HG03025 (cell line): ENCODE measurements at regions not wholly inside any gene's neighbourhood (a gene's known extent, or its start where the extent isn't known, plus 50 kb on each side); places are given as distances from the start of the nearest gene placed in this dataset.

Experiments
- ATAC-seq: cut with Tn5 transposase; IDR thresholded peaks from one replicate; pipeline ENCODE4 v1.9.1; 2021; ENCODE audit warnings: mild to moderate bottlenecking, moderate library complexity; ENCODE audit not compliant: unreplicated experiment, low FRiP score

- ATAC-seq = no peak
Measured at GRCh38 chr2:226446406-226447001, 353.1 kb downstream of the IRS1 start.

GRCh38 chr2:226445216-226445861 lies 354.3 kb downstream of the IRS1 start:
- ATAC-seq = no peak

- no peak for ATAC-seq
Measured at GRCh38 chr2:226443112-226443511, 356.5 kb downstream of the IRS1 start.

- ATAC-seq = no peak
Measured at GRCh38 chr2:226440127-226440918, 359.3 kb downstream of the IRS1 start.

DNA sequence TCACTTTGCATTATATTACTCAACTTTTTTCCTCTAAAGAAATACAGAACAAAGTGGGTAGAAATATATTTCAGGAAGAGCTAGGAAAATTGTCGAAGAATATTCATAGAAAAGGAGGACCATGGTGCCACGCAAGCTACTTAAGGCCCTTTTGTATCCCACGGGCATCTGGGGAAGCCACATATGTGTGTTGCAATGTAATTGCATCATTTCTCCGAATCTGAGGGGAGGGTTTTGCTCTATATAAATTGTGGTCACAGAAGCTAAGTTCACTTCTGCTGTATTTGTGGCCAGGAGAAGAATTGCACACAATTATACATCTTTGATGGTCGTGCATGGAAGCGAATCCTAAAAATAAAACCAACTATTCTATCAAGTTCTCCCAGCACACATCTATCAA lies 360.3 kb downstream of the IRS1 start:
- no peak for ATAC-seq

- no peak for ATAC-seq
Measured at GRCh38 chr2:226435146-226435545, 364.5 kb downstream of the IRS1 start.

- no peak for ATAC-seq
Measured at GRCh38 chr2:226434702-226435101, 364.9 kb downstream of the IRS1 start.

DNA sequence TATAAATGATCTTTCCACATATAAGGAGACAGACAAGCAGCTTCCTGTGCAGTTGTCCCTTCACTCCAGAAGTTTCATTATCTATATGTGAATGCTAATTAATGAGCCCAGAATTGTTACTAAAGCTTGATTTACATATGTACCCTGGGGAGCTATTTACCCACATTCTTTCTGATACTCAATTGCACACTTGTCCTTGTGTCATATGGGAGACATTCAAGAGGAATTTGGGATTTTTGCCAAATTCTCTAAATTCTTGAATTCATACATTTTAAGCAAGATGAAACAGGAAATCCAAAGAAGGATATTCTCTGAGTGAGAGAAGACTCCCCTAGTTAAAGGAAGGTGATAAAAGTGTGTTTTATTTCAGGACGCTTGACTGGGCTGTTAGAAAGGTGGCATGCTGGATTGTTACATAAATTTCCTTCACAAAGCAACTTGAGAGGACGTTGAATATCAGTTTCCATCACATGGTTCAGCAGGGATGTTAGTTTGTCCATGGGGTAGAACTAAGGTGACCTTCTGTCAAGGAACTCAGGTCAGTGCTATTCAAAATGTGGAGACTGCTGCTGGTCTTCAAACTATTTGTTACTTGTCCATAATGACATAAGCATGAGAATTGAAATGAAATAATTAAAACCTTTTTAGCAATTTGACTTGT lies 368.2 kb downstream of the IRS1 start:
- no peak for ATAC-seq

DNA sequence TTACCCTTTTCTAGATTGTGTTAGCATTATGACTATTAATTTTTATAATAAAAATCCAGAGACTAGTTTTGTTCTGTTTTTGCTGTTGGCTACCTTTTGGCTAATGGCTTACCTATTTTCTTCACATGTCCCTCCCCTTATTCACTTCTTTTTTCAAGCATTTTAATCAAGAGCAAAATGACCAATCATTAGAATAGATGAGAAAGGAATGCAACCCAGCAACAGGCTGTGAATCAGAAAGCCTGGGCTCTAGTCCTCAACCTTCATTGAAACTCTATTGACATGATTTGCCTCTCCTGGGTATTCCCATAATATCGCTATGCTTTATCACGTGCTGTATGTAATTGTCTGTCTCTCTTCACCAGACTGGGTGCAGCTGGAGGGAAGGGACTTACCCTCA lies 370.1 kb downstream of the IRS1 start:
- no peak for ATAC-seq

DNA sequence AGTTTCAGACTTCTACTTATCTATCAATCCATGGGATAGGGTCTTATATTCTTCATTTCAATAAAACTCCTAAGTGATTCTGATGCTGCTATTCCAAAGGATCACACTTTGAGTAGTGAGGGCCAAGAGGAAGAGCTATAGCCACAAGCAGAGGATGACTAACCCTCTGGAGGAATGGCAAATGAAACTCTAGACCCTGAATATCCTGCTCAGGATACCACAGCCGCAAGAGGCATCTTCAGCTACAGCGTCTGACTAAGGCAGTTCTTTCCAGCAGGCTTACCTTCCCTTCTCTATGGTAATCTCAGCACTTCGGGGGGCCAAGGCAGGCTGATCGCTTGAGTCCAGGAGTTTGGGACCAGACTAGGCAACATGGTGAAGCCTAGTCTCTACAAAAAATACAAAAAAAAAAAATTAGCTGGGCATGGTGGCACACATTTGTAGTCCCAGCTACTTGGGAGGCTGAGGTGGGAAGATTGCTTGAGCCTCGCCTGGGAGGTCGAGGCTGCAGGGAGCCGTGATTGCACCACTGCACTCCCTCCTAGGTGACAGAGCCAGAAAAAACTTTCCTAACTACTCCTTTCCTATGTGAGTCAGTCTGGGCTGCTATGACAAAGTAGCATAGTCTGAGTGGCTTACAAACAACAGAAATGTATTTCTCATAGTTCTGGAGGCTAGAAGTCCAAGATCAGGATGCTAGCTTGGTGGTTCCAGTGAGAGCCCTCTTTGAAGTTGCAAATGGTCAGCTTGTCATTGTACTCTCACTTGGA lies 371.9 kb downstream of the IRS1 start:
- no peak for ATAC-seq

- no peak for ATAC-seq
Measured at GRCh38 chr2:226426292-226426736, 373.3 kb downstream of the IRS1 start.

DNA sequence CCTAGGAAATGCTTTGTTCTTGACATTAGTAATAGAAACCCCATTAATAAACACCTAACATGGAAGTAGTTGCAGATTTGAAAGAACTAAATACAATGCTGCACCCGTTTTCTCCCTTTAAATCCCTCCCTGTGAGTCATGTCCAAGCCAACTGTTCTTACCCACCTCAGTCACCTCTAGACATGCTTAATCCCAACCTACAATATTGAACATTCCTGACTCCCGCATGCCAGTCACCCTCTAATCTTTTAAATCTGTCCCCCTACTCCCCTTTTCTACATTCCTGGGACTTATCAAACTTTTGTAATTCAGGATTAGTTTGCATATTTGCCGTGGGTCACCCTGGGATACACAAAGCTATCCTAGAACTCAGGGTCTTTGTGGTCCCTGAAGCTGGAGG lies 374.6 kb downstream of the IRS1 start:
- no peak for ATAC-seq

- ATAC-seq = peak; percentile 85
Measured at GRCh38 chr2:226423498-226423960, 376.1 kb downstream of the IRS1 start.

DNA sequence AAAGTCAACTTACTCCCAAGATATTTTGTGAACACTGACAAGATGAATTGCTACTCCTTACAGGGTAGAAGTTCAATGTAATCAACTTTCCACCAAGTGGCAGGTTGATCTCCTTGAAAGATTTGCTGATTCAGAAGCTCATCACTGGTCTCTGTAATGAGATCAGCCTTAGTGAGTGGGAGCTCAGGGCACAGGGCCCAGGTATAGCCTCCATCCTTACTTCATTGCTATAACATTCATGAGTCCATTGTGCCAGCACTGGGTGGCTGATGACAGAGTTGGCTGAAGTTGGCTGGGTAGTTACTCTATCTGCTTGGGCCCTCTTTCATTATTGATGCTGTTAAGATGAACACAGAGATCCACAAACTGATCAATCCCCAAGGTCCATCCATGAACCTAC lies 379.0 kb downstream of the IRS1 start:
- no peak for ATAC-seq

DNA sequence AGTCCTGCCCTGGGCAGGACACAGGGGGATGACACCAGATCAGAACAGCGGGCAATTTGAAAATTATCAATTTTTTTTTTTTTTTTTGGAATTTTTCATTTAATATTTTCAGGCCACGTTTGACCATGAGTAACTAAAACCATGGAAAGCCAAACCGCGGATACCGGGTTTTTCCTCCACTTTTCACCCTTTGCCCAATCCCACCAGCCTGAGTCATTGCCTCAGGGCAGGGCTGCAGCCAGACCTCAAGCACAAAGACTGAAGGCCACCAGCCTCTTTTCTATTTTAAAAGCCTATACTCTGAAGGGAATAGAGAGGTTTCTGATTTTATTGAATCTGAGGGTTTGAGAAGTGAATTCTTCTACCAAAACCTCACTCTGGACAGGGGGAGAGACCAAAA lies 381.1 kb downstream of the IRS1 start:
- ATAC-seq = no peak

DNA sequence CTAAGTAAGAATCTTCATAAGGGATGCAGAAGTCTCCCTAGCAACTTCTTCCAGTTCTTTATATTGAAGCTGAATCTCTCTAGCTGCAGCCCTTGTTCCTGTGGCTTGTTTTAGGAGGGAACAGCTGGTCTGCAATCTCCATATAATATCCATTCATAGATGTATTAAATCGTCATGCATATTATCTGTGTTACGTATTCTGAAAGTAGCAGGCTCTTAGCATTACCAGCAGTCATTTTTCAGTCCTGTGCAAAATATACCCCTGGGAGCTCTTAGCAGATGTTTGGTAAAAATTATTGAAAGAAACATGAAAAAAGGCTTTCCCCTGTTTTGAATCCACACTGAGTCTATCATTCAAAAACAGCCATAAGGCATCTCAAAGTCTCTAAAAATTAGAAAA lies 385.3 kb downstream of the IRS1 start:
- ATAC-seq = no peak

GRCh38 chr2:226413498-226414130 lies 386.0 kb downstream of the IRS1 start:
- no peak for ATAC-seq

DNA sequence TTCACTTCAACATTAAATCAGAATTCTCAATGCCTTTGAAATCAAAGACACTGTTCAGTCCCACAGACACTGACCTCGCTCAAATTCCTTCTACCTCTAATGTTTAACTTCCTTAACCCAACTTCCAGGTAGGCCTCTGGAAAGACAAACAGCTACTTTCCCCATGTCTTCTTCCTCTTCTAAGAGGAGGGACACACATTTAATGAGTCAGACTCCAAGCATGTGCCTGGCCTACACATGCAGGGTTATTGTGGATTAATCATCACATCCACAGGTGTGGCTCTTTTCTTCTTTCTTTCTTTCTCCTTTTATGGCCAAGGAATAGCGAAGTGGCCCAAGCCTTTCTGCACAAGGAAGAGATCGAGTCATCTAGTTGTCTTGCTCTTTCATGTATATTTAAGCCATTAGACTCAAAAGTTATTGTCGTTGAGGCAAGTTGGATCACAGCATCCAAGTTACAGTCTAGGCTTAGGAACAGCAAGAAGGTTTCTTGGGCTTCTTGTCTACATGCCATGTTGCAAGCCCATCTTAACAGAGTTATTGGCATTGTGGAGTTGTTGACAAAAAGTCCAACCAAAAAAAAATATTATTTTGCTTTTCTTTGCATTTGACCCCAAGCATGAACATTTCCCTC lies 387.8 kb downstream of the IRS1 start:
- ATAC-seq = no peak

DNA sequence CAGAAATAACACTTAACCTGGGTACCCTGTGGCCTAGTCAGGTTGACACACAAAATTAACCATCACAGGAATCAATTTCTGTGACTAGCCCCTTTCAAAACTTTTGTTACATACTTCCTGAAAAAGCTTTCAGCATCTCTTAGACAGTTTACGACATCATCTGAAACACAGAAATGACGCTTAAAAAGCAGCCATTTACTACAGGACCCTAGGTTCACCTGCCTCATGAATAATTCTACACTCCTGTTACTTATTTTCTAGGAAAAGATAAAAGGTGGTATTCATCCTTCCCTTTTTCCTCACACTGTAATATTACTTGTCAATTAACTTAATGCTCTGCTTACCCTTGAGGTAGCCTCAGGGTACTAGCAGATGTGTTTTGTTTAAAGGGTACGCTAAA lies 388.4 kb downstream of the IRS1 start:
- no peak for ATAC-seq
